ENCODE measurements at regions not wholly inside any gene's neighbourhood (a gene's known extent, or its start where the extent isn't known, plus 50 kb on each side); places are given as distances from the start of the nearest gene placed in this dataset.
"Not testable (repeated sequence)": the region's sequence is repeated elsewhere in the genome, so short reads cannot be mapped to it uniquely, and the experiment has no call there.

DNA sequence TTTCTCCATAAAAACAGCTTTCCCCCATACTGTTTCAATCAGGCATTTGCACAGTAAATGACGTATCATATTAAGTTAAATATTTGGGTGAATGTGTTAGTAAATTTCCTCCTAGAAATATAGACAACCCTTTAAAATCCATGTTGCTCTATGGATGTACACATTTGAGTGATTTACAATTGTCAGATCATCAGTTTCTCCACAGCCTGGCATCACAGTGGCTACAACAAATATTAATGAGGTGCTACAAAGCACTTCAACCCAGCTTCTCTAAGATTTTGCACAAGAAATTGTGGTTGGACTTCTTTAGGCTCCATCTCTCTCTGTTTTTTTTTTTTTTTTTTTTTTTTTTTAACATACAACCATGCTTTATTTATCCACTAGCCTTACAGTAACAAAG lies 584.4 kb upstream of the AMELY start:
- no peak for TF ChIP-seq EZH2 (IDR thresholded peaks at IDR 0.05; ENCODE audit: insufficient read depth, poor library complexity, severe bottlenecking)
- no peak for TF ChIP-seq EZH2phosphoT487 (IDR thresholded peaks at IDR 0.05; ENCODE audit: insufficient read depth, low read depth)
- WGBS, 2 experiments (ENCODE audit: low coverage in 1 of 2, low lambda C conversion rate in 2 of 2, missing lambda C conversion rate in 2 of 2): 64 to 87% methylated on average over 1 of the region's 1 CpG

GRCh38 chrY:7484455-7485285 lies 573.1 kb upstream of the AMELY start:
- H3K36me3 ChIP-seq (ENCODE audit: low read depth); H3K4me3 ChIP-seq; H3F3A ChIP-seq (ENCODE audit: insufficient read depth); H3K4me1 ChIP-seq (ENCODE audit: insufficient read depth); H3K27ac ChIP-seq; H3K4me2 ChIP-seq (ENCODE audit: unreplicated experiment); H4K20me1 ChIP-seq (ENCODE audit: insufficient read depth); H3K9ac ChIP-seq; H3K9me3 ChIP-seq (ENCODE audit: low read depth); H3K9me2 ChIP-seq (ENCODE audit: insufficient read depth); DNase-seq; H2AFZ ChIP-seq; in situ Hi-C loops (cut with MboI); H3K79me2 ChIP-seq (ENCODE audit: insufficient read depth); H3K27me3 ChIP-seq (replicated peaks; ENCODE audit: insufficient read depth): not testable (repeated sequence)
- 37 to 46% methylated on average over 8 of the region's 8 CpGs for WGBS, 2 experiments (ENCODE audit: low coverage in 1 of 2, low lambda C conversion rate in 2 of 2, missing lambda C conversion rate in 2 of 2)

More for the DNA sequence above, 584.4 kb upstream of the AMELY start:
- in situ Hi-C loops (cut with MboI): no loop called here
- H3K9me3 ChIP-seq (ENCODE audit: low read depth): no peaks in the 10 kb centered on the region
- no peaks in the 10 kb centered on the region for H3K79me2 ChIP-seq (ENCODE audit: insufficient read depth)
- H3K27me3 ChIP-seq (replicated peaks; ENCODE audit: insufficient read depth): no peaks in the 10 kb centered on the region
- H3K4me3 ChIP-seq: no peak overlapping the region
- H3K9me2 ChIP-seq (ENCODE audit: insufficient read depth): no peaks in the 10 kb centered on the region
- H2AFZ ChIP-seq: no peak overlapping the region
- DNase-seq: no peak
- H3K27ac ChIP-seq: no peak overlapping the region
- H3K9ac ChIP-seq: no peak overlapping the region
- H3F3A ChIP-seq (ENCODE audit: insufficient read depth): no peaks in the 10 kb centered on the region
- H3K4me1 ChIP-seq (ENCODE audit: insufficient read depth): no peaks in the 10 kb centered on the region
- no peak overlapping the region for H3K4me2 ChIP-seq (ENCODE audit: unreplicated experiment)
- no peaks in the 10 kb centered on the region for H4K20me1 ChIP-seq (ENCODE audit: insufficient read depth)
- no peaks in the 10 kb centered on the region for H3K36me3 ChIP-seq (ENCODE audit: low read depth)

GRCh38 chrY:7471976-7472375 lies 560.4 kb upstream of the AMELY start:
- no peaks in the 10 kb centered on the region for H3K9me2 ChIP-seq (ENCODE audit: insufficient read depth)
- H3K4me2 ChIP-seq (ENCODE audit: unreplicated experiment): no peak overlapping the region
- no peak for TF ChIP-seq EZH2 (IDR thresholded peaks at IDR 0.05; ENCODE audit: insufficient read depth, poor library complexity, severe bottlenecking)
- no peak for TF ChIP-seq EZH2phosphoT487 (IDR thresholded peaks at IDR 0.05; ENCODE audit: insufficient read depth, low read depth)
- H3K27ac ChIP-seq: no peak overlapping the region
- 95 to 97% methylated on average over 9 of the region's 10 CpGs for WGBS, 2 experiments (ENCODE audit: low coverage in 1 of 2, low lambda C conversion rate in 2 of 2, missing lambda C conversion rate in 2 of 2)
- H3K36me3 ChIP-seq (ENCODE audit: low read depth): no peaks in the 10 kb centered on the region
- H3K4me1 ChIP-seq (ENCODE audit: insufficient read depth): peaks cover 25% of the 10 kb centered on the region
- H3K79me2 ChIP-seq (ENCODE audit: insufficient read depth): no peaks in the 10 kb centered on the region
- no peaks in the 10 kb centered on the region for H4K20me1 ChIP-seq (ENCODE audit: insufficient read depth)
- H3K9me3 ChIP-seq (ENCODE audit: low read depth): no peaks in the 10 kb centered on the region
- H2AFZ ChIP-seq: no peak overlapping the region
- no peak overlapping the region for H3K4me3 ChIP-seq
- DNase-seq: no peak
- H3K9ac ChIP-seq: no peak overlapping the region
- in situ Hi-C loops (cut with MboI): no loop called here
- H3F3A ChIP-seq (ENCODE audit: insufficient read depth): peaks cover 20% of the 10 kb centered on the region
- H3K27me3 ChIP-seq (replicated peaks; ENCODE audit: insufficient read depth): no peaks in the 10 kb centered on the region

GRCh38 chrY:7470037-7470436 lies 558.5 kb upstream of the AMELY start:
- Histone ChIP-seq H3K9me2 (ENCODE audit: insufficient read depth) (no peaks in the 10 kb centered on the region), H4K20me1 (ENCODE audit: insufficient read depth) (no peaks in the 10 kb centered on the region), H3K9me3 (ENCODE audit: low read depth) (no peaks in the 10 kb centered on the region), H3K4me2 (ENCODE audit: unreplicated experiment) (no peak overlapping the region), H3K4me1 (ENCODE audit: insufficient read depth) (peaks cover 42% of the 10 kb centered on the region), H3K27me3 (replicated peaks; ENCODE audit: insufficient read depth) (no peaks in the 10 kb centered on the region), H3K27ac (peak overlapping the region; percentile 100), H3K9ac (no peak overlapping the region), H3K36me3 (ENCODE audit: low read depth) (no peaks in the 10 kb centered on the region), H3F3A (ENCODE audit: insufficient read depth) (peaks cover 36% of the 10 kb centered on the region), H3K4me3 (no peak overlapping the region), H2AFZ (no peak overlapping the region), H3K79me2 (ENCODE audit: insufficient read depth) (no peaks in the 10 kb centered on the region)
- in situ Hi-C loops (cut with MboI): no loop called here
- no peak for DNase-seq
- TF ChIP-seq EZH2 (IDR thresholded peaks at IDR 0.05; ENCODE audit: insufficient read depth, poor library complexity, severe bottlenecking): no peak
- TF ChIP-seq EZH2phosphoT487 (IDR thresholded peaks at IDR 0.05; ENCODE audit: insufficient read depth, low read depth): no peak
